GM18909 (cell line): ENCODE measurements at regions not wholly inside any gene's neighbourhood (a gene's known extent, or its start where the extent isn't known, plus 50 kb on each side); places are given as distances from the start of the nearest gene placed in this dataset.
"Not testable (repeated sequence)": the region's sequence is repeated elsewhere in the genome, so short reads cannot be mapped to it uniquely, and the experiment has no call there.

Source experiments
- ATAC-seq: cut with Tn5 transposase; IDR thresholded peaks from one replicate; pipeline ENCODE4 v1.9.1; 2021; ENCODE audit warnings: mild to moderate bottlenecking; ENCODE audit not compliant: unreplicated experiment, poor library complexity

- no peak for ATAC-seq
These were observed 893.3 kb downstream of the FAM181B start for GRCh38 chr11:81840380-81840779.

GRCh38 chr11:81839976-81840375, 893.7 kb downstream of the FAM181B start:
- no peak for ATAC-seq

- ATAC-seq, result no peak
These were observed 894.6 kb downstream of the FAM181B start for GRCh38 chr11:81839016-81839415.

- no peak for ATAC-seq
These were observed 903.7 kb downstream of the FAM181B start for GRCh38 chr11:81829976-81830375.

GRCh38 chr11:81825346-81825745, 908.3 kb downstream of the FAM181B start:
- ATAC-seq, result no peak

GRCh38 chr11:81819462-81819861, 914.2 kb downstream of the FAM181B start:
- ATAC-seq, result no peak

- ATAC-seq, result no peak
These were observed 928.8 kb downstream of the FAM181B start for GRCh38 chr11:81804858-81805257.

- no peak for ATAC-seq
These were observed 931.1 kb downstream of the FAM181B start for GRCh38 chr11:81802591-81802990.

GRCh38 chr11:81792416-81792815, 941.2 kb downstream of the FAM181B start:
- ATAC-seq, result no peak

- ATAC-seq, result peak; percentile 78
These were observed 946.0 kb downstream of the FAM181B start for GRCh38 chr11:81787584-81788049.

GRCh38 chr11:81772166-81772565, 961.5 kb downstream of the FAM181B start:
- no peak for ATAC-seq

GRCh38 chr11:81769906-81770305, 963.8 kb downstream of the FAM181B start:
- ATAC-seq, result not testable (repeated sequence)

- ATAC-seq, result no peak
These were observed 976.6 kb downstream of the FAM181B start for GRCh38 chr11:81756864-81757595.

- no peak for ATAC-seq
These were observed 984.4 kb downstream of the FAM181B start for GRCh38 chr11:81749245-81749644.

- ATAC-seq, result no peak
These were observed 989.1 kb downstream of the FAM181B start for GRCh38 chr11:81744336-81745116.

GRCh38 chr11:81725701-81726100, 1008.0 kb downstream of the FAM181B start:
- ATAC-seq, result no peak

- ATAC-seq, result no peak
These were observed 1016.0 kb downstream of the FAM181B start for GRCh38 chr11:81717695-81718094.

- ATAC-seq, result no peak
These were observed 1025.8 kb downstream of the FAM181B start for GRCh38 chr11:81707881-81708280.

- no peak for ATAC-seq
These were observed 1028.4 kb downstream of the FAM181B start for GRCh38 chr11:81705283-81705682.

GRCh38 chr11:81700076-81700475, 1033.6 kb downstream of the FAM181B start:
- no peak for ATAC-seq

- ATAC-seq, result no peak
These were observed 1046.6 kb downstream of the FAM181B start for GRCh38 chr11:81687057-81687456.

- peak; percentile 82 for ATAC-seq
These were observed 1059.5 kb downstream of the FAM181B start for GRCh38 chr11:81674211-81674610.
